NCI-H2107 treated with DMSO at 0.1 percent for 48 hours (cell line): ENCODE measurements at regions not wholly inside any gene's neighbourhood (a gene's known extent, or its start where the extent isn't known, plus 50 kb on each side); places are given as distances from the start of the nearest gene placed in this dataset.
"Not testable (repeated sequence)": the region's sequence is repeated elsewhere in the genome, so short reads cannot be mapped to it uniquely, and the experiment has no call there.

ENCODE experiments used
- DNase-seq: peaks from one replicate; lab custom pipeline; 2025; ENCODE audit not compliant: unreplicated experiment; lab: John Stamatoyannopoulos, UW

- DNase-seq: no peak
These were observed 76.0 kb upstream of the RGPD5 start for GRCh38 chr2:109718139-109718538.

- no peak for DNase-seq
These were observed 74.2 kb upstream of the RGPD5 start for GRCh38 chr2:109719871-109720270.

GRCh38 chr2:109720380-109721106, 73.6 kb upstream of the RGPD5 start:
- no peak for DNase-seq

- DNase-seq: no peak
These were observed 73.0 kb upstream of the RGPD5 start for GRCh38 chr2:109721135-109721534.

GRCh38 chr2:109721626-109722025, 72.5 kb upstream of the RGPD5 start:
- DNase-seq: no peak

GRCh38 chr2:109722026-109722425, 72.1 kb upstream of the RGPD5 start:
- no peak for DNase-seq

- DNase-seq: not testable (repeated sequence)
These were observed 71.5 kb upstream of the RGPD5 start for GRCh38 chr2:109722640-109723039.

- DNase-seq: not testable (repeated sequence)
These were observed 71.0 kb upstream of the RGPD5 start for GRCh38 chr2:109723153-109723552.

- no peak for DNase-seq
These were observed 69.3 kb upstream of the RGPD5 start for GRCh38 chr2:109724533-109725460.

- no peak for DNase-seq
These were observed 67.5 kb upstream of the RGPD5 start for GRCh38 chr2:109726379-109727270.

GRCh38 chr2:109727929-109728447, 66.1 kb upstream of the RGPD5 start:
- DNase-seq: no peak

GRCh38 chr2:109733746-109734145, 60.4 kb upstream of the RGPD5 start:
- DNase-seq: not testable (repeated sequence)

- no peak for DNase-seq
These were observed 57.8 kb upstream of the RGPD5 start for GRCh38 chr2:109736177-109736827.
